ENCODE measurements at regions not wholly inside any gene's neighbourhood (a gene's known extent, or its start where the extent isn't known, plus 50 kb on each side); places are given as distances from the start of the nearest gene placed in this dataset.
A peak's percentile ranks its signal among the peaks of the same experiment; 100 is the strongest.
"Not testable (repeated sequence)": the region's sequence is repeated elsewhere in the genome, so short reads cannot be mapped to it uniquely, and the experiment has no call there.

DNA sequence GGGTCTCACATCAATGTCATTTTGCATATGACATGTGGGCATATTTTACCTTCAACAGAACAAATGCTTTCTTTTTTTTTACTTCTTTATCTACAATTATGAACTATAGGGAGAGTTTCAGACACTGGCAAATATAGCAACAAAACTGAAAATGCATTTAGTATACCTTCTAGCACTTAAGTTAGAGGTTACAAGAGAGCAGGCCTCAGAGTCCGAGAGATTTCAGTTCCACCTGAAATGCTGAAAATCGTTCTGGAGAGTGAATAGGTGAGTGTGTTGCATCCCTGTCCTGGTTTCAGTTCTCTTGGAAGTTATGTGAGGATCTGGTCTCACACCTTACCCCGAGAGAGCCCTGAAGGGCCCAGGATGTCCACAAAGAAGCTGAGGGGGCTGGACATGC, 337.8 kb upstream of the FRG1 start:
- WGBS (ENCODE audit: insufficient coverage): 80% methylated on average over 2 of the region's 3 CpGs
- DNase-seq; H3K4me3 ChIP-seq (ENCODE audit: low read length): not testable (repeated sequence)

DNA sequence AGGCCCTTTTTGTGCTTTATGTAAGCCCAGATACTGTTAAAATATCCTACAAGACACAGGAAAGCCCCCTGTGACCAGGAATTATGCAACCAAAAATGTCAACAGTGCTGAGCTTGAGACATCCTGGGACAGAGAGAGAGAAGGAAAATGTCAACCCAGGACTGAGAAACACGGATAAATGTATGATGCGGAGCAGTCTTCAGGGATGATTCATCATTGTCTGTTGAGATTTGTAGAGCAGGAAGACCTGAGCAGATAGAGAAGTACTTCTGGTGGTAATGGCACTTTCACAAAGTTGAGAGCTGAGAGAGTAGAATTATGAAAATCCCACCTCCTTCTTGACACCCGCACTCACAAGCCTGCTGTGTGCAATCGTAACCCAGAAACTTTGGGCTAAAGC, 330.1 kb upstream of the FRG1 start:
- not testable (repeated sequence) for H3K9me3 ChIP-seq (replicated peaks; ENCODE audit: control insufficient read depth, low read depth, low read length); H3K4me1 ChIP-seq (ENCODE audit: control insufficient read depth, insufficient read depth, low read length); H3K27me3 ChIP-seq (ENCODE audit: control insufficient read depth, insufficient read depth, low read length); H3K36me3 ChIP-seq (ENCODE audit: control insufficient read depth, insufficient read depth, low read length); H3K27ac ChIP-seq (ENCODE audit: low read length); H3K4me3 ChIP-seq (ENCODE audit: low read length); DNase-seq
- WGBS (ENCODE audit: insufficient coverage): 63% methylated on average over 2 of the region's 4 CpGs

More for the DNA sequence above, 337.8 kb upstream of the FRG1 start:
- H3K4me1 ChIP-seq (ENCODE audit: control insufficient read depth, insufficient read depth, low read length); H3K36me3 ChIP-seq (ENCODE audit: control insufficient read depth, insufficient read depth, low read length); H3K27ac ChIP-seq (ENCODE audit: low read length); H3K27me3 ChIP-seq (ENCODE audit: control insufficient read depth, insufficient read depth, low read length); H3K9me3 ChIP-seq (replicated peaks; ENCODE audit: control insufficient read depth, low read depth, low read length): not testable (repeated sequence)

- Histone ChIP-seq H3K4me3 (ENCODE audit: low read length) (no peak overlapping the region), H3K27me3 (ENCODE audit: control insufficient read depth, insufficient read depth, low read length) (no peaks in the 10 kb centered on the region), H3K36me3 (ENCODE audit: control insufficient read depth, insufficient read depth, low read length) (no peaks in the 10 kb centered on the region), H3K9me3 (replicated peaks; ENCODE audit: control insufficient read depth, low read depth, low read length) (peaks cover 2% of the 10 kb centered on the region), H3K27ac (ENCODE audit: low read length) (no peak overlapping the region), H3K4me1 (ENCODE audit: control insufficient read depth, insufficient read depth, low read length) (no peaks in the 10 kb centered on the region)
- 28% methylated on average over 3 of the region's 4 CpGs for WGBS (ENCODE audit: insufficient coverage)
- DNase-seq: peak; percentile 73
Observed at GRCh38 chr4:189613207-189613606, 327.5 kb upstream of the FRG1 start.

DNA sequence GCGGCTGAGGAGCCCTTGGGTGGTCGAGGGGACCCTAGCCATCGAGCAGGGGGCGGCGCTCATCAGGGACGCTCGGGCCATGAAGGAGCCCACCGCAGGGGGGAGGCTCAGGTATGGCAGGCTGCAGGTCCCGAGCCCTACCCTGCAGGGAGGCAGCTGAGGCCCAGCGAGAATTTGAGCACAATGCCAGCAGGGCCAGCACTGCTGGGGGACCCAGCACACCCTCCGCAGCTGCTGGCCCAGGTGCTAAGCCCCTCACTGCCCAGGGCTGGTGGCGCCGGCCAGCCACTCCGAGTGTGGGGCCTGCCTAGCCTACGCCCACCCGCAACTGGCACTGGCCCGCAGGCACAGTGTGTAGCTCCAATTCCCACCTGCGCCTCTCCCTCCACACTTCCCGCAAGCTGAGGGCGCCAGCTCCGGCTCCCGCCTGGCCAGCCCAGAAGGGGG, 325.4 kb upstream of the FRG1 start:
- Histone ChIP-seq H3K36me3 (ENCODE audit: control insufficient read depth, insufficient read depth, low read length) (no peaks in the 10 kb centered on the region), H3K4me3 (ENCODE audit: low read length) (no peak overlapping the region), H3K27me3 (ENCODE audit: control insufficient read depth, insufficient read depth, low read length) (no peaks in the 10 kb centered on the region), H3K27ac (ENCODE audit: low read length) (no peak overlapping the region), H3K4me1 (ENCODE audit: control insufficient read depth, insufficient read depth, low read length) (no peaks in the 10 kb centered on the region), H3K9me3 (replicated peaks; ENCODE audit: control insufficient read depth, low read depth, low read length) (peaks cover 2% of the 10 kb centered on the region)
- WGBS (ENCODE audit: insufficient coverage): 94% methylated on average over 22 of the region's 22 CpGs
- DNase-seq: no peak

GRCh38 chr4:189617741-189618140, 322.9 kb upstream of the FRG1 start:
- H3K27ac ChIP-seq (ENCODE audit: low read length); H3K27me3 ChIP-seq (ENCODE audit: control insufficient read depth, insufficient read depth, low read length); H3K9me3 ChIP-seq (replicated peaks; ENCODE audit: control insufficient read depth, low read depth, low read length); H3K4me1 ChIP-seq (ENCODE audit: control insufficient read depth, insufficient read depth, low read length); H3K36me3 ChIP-seq (ENCODE audit: control insufficient read depth, insufficient read depth, low read length); H3K4me3 ChIP-seq (ENCODE audit: low read length): not testable (repeated sequence)
- peak; percentile 22 for DNase-seq
- WGBS (ENCODE audit: insufficient coverage): no CpG with 5 or more reads among the region's 5 CpGs

- not testable (repeated sequence) for H3K36me3 ChIP-seq (ENCODE audit: control insufficient read depth, insufficient read depth, low read length); H3K27ac ChIP-seq (ENCODE audit: low read length); H3K4me1 ChIP-seq (ENCODE audit: control insufficient read depth, insufficient read depth, low read length); H3K9me3 ChIP-seq (replicated peaks; ENCODE audit: control insufficient read depth, low read depth, low read length); H3K4me3 ChIP-seq (ENCODE audit: low read length); DNase-seq; H3K27me3 ChIP-seq (ENCODE audit: control insufficient read depth, insufficient read depth, low read length)
- no CpG with 5 or more reads among the region's 8 CpGs for WGBS (ENCODE audit: insufficient coverage)
Observed at GRCh38 chr4:189619441-189620250, 321.0 kb upstream of the FRG1 start.

GRCh38 chr4:189622574-189622973, 318.1 kb upstream of the FRG1 start:
- not testable (repeated sequence) for H3K27ac ChIP-seq (ENCODE audit: low read length); H3K27me3 ChIP-seq (ENCODE audit: control insufficient read depth, insufficient read depth, low read length); DNase-seq; H3K36me3 ChIP-seq (ENCODE audit: control insufficient read depth, insufficient read depth, low read length); H3K9me3 ChIP-seq (replicated peaks; ENCODE audit: control insufficient read depth, low read depth, low read length); H3K4me1 ChIP-seq (ENCODE audit: control insufficient read depth, insufficient read depth, low read length); H3K4me3 ChIP-seq (ENCODE audit: low read length)
- 82% methylated on average over 1 of the region's 3 CpGs for WGBS (ENCODE audit: insufficient coverage)

DNA sequence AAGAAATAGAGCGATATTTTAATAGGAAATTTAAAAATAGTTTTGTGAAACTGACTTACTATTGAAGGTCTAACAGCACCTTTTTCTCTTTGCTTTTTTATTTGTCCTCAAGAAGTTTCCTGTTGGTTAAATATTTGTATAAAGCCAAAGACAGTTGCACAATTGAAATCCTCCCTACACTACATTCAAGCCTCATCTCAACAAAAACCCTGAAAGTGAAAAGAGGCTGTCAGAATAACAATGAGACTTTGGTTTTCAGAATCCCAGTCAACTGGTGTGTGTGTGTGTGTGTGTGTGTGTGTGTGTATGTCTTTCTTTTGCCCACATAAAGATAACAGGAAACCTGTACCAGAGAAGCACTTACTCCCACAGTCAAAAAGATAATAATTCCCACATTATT, 313.6 kb upstream of the FRG1 start:
- H3K27ac ChIP-seq (ENCODE audit: low read length); H3K27me3 ChIP-seq (ENCODE audit: control insufficient read depth, insufficient read depth, low read length); H3K9me3 ChIP-seq (replicated peaks; ENCODE audit: control insufficient read depth, low read depth, low read length); H3K4me3 ChIP-seq (ENCODE audit: low read length); H3K4me1 ChIP-seq (ENCODE audit: control insufficient read depth, insufficient read depth, low read length); DNase-seq; H3K36me3 ChIP-seq (ENCODE audit: control insufficient read depth, insufficient read depth, low read length): not testable (repeated sequence)
- WGBS (ENCODE audit: insufficient coverage): no CpG with 5 or more reads among the region's 1 CpG

- no CpG with 5 or more reads among the region's 3 CpGs for WGBS (ENCODE audit: insufficient coverage)
- H3K27ac ChIP-seq (ENCODE audit: low read length): peak overlapping the region; percentile 29
- H3K4me3 ChIP-seq (ENCODE audit: low read length); H3K4me1 ChIP-seq (ENCODE audit: control insufficient read depth, insufficient read depth, low read length); H3K36me3 ChIP-seq (ENCODE audit: control insufficient read depth, insufficient read depth, low read length); H3K27me3 ChIP-seq (ENCODE audit: control insufficient read depth, insufficient read depth, low read length); H3K9me3 ChIP-seq (replicated peaks; ENCODE audit: control insufficient read depth, low read depth, low read length): not testable (repeated sequence)
- DNase-seq: peak; percentile 58
Observed at GRCh38 chr4:189629733-189630132, 310.9 kb upstream of the FRG1 start.

DNA sequence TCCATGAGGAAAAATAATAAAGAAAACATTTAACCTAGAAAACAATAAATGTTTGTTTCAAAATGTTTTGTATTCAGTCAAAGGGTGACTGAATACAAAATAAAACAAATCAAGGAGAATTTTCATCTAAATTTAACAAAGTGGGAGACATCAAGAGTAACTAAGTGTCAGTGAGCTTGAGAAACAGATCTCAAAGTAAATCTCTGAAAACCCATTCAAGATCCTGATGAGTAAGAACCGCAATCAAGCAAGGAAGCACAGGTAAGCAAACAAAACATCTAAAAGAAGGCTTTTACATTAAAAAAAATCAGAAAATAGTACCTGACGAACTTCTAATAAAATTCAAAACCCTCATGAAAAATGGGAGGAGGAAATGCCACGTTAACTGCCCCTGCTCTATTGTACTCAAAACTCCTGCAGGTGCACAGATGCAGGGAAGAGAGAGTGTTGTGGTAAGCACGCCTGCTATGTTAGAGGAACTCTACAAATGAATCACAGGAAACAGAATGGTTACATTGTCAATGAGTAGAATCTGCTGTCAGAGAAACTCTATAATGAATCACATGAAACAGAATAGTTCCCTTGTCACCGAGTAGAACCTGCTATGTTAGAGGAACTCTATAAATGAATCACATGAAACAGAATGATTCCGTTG, 309.6 kb upstream of the FRG1 start:
- H3K27ac ChIP-seq (ENCODE audit: low read length); H3K4me3 ChIP-seq (ENCODE audit: low read length); H3K36me3 ChIP-seq (ENCODE audit: control insufficient read depth, insufficient read depth, low read length); H3K27me3 ChIP-seq (ENCODE audit: control insufficient read depth, insufficient read depth, low read length); H3K4me1 ChIP-seq (ENCODE audit: control insufficient read depth, insufficient read depth, low read length); H3K9me3 ChIP-seq (replicated peaks; ENCODE audit: control insufficient read depth, low read depth, low read length): not testable (repeated sequence)
- WGBS (ENCODE audit: insufficient coverage): no CpG with 5 or more reads among the region's 6 CpGs
- peak; percentile 45 for DNase-seq
